HG03571 (cell line): ENCODE measurements at regions not wholly inside any gene's neighbourhood (a gene's known extent, or its start where the extent isn't known, plus 50 kb on each side); places are given as distances from the start of the nearest gene placed in this dataset.
"Not testable (repeated sequence)": the region's sequence is repeated elsewhere in the genome, so short reads cannot be mapped to it uniquely, and the experiment has no call there.

ENCODE experiments used
- ATAC-seq: cut with Tn5 transposase; IDR thresholded peaks from one replicate; pipeline ENCODE4 v1.9.1; 2021; ENCODE audit not compliant: unreplicated experiment

DNA sequence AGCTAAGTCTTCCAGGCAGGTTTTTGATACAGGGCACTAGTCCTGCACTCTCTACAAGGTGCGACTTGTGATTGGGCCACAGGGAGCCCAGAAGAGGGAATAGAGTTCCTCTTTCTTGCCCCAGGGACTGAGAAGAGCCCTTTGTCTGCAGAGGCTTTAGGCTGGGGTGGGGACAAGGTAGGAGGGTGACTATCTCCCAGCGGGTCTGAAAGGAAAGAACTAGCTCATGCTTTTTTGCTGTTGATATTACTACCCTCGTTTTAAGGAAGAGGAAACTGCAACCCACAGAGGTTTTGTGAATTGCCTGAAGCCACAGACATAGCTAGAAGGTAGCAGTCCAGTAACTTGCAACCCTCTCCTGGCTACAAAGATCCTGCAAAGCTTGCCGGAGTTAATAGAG lies 615.2 kb downstream of the MATN1 start:
- no peak for ATAC-seq

DNA sequence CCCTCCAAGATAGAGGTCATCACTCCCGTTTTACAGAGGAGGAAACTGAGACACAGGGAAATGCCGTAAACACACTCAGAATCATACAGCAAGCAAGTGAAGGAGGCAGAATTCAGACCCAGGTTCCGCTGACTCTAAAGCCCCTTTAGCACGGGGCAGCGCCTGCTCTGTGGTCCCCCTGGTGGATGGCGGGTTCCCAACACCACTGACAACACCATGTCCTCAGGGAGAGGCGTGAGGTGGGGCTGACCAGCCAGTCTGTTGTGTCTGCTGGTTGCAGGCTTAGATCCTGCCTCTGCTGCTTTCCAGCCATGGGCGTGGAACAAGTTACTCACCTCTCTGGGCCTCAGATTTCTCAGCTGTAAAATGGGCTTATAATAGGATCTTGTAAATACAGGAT lies 617.3 kb downstream of the MATN1 start:
- ATAC-seq, result no peak

DNA sequence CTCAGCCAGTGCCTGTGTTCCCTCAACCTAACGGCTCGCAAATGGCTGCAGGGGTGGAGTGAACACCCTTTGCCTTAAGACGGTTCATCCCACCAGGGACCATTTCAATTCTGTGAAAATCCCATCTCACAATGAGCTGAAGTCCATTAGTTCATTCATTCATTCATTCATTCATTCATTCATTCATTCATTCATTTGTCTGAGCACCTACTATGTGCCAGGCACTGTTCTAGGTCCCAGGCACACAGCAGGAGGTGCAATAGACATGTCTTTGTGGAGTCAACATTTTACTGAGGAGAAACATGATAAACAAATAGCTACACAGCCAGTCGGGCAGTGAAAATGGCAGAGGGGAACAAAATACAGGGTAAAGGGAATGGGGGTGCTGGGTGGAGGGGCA lies 618.8 kb downstream of the MATN1 start:
- no peak for ATAC-seq

DNA sequence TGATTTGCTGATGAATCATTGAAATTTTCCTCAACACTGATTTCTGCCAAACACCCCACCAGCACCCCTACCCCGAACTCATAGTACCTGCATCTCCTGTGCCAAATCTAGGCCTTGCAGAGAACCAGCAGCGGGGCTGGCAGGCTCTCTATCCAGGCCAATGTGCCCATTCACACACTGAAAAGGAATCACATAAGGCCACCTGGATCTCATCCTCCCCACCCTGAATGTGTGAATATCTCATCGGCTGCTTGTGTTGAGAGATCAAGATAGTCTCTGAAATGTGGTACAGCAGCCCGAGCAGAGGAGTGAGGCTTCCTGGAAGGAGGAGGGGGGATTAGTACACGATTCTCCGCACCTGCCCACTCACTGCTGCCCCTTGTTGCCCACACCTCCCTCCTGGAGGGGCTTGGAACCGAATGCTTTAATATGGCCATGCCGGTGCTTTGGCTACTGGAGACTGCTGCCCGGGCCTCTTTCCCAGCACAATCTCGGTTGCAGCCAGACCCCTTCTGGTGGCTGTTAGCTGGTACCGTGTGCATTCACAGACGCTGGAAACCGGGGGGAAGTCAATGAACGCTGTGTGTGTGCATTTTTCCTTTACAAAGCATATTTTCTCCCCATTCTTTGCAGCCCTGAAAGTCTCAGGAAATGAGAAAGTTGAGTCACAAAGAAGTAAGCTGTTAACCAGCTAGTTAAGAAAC lies 619.5 kb downstream of the MATN1 start:
- ATAC-seq, result no peak

GRCh38 chr1:30102605-30103004 lies 620.8 kb downstream of the MATN1 start:
- ATAC-seq, result no peak

GRCh38 chr1:30101487-30102227 lies 621.7 kb downstream of the MATN1 start:
- ATAC-seq, result no peak

DNA sequence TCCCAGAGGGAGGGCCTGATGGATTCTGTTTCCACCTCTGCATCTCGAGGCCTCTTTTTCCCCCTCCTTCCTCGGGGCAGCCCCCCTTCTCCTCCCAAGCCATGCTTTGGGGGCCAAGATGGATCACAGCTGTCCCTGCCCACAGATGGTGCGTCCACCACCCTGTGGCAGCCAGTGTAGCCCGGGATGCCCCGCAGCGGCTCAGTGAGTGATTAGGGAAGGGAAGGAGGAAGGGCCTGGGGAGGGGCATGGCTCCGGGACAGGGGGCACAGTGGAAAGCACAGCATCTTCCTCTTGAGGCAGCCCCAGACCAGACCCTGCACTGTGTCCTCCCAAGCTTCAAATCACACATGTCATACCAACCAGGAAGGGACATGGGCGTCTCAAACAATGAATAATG lies 622.4 kb downstream of the MATN1 start:
- ATAC-seq, result no peak

DNA sequence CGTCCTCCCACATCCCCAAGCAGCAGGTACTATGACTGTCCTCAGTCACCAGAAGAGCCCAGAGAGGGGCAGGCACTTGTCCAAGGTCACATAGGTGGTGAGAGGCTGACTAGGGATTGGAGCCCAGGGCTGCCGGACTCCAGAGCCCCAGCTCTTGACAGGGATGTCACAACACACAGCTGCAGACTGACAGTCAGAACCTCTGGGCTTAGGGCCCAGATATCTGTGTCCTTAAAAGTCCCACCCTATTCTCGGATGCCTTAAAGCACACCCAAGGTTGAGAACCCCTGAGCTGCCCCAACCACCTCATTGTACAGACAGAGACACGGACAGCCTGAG lies 622.9 kb downstream of the MATN1 start:
- ATAC-seq, result no peak

- ATAC-seq, result no peak
These were observed 623.5 kb downstream of the MATN1 start for GRCh38 chr1:30099587-30100523.

- not testable (repeated sequence) for ATAC-seq
These were observed 625.5 kb downstream of the MATN1 start for GRCh38 chr1:30097851-30098250.

GRCh38 chr1:30095451-30096025 lies 627.8 kb downstream of the MATN1 start:
- no peak for ATAC-seq

DNA sequence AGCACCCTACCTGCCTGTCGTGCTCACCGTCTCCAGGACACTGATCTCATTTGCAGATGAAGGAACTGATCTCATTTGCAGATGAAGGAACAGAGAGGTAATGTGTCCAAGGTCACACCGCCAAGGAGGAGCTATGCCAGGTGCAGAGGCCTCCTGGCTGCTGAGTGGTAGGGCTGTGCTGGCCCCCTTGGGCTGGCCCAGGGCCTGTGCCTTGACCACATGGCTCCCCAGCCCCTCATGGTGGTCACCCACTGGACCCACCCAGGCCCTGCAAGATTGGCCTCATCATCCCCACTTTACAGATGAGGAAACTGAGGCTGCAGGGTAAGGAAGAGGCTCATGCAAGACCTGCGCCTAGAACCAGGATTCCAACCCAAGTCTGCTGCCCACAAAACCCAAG lies 628.3 kb downstream of the MATN1 start:
- ATAC-seq, result no peak

DNA sequence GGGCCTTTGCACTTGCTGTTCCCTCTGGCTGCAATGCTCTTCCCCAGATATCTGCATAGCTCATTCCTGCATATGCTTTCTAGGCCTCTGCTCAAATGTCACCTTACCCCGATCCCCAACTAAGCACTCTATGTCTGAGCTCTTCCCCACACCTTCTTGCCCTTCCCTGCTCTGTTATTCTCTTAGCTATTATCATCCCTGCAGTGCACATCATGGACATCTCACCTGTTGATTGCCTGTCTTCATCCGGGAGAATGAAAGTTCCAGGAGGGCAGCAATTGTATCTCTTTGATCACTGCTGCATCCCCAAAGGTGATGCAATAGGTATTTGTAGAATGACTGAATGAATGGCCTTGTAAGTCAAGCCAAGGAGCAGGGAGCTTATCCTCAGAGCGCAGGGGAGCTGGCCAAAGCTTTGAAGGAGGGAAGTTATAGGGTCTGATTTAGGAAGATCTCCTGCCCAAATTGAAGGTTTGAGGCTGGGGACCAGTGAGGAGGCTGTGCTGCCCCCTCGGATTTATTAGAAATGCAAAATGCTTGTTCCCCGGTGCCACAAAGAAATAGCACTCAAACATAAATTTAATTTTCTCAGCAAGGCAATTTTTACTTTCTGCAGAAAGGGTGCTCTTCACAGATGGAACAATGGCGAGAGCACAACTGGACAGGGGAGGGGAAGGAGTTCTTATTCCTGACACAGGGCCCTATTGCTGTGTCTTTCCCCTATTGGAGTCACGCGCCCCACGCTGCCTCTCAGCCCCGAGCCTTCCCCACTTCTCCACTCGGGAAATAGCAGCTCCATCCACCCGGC lies 631.1 kb downstream of the MATN1 start:
- no peak for ATAC-seq

- ATAC-seq, result no peak
These were observed 633.1 kb downstream of the MATN1 start for GRCh38 chr1:30090162-30090820.

DNA sequence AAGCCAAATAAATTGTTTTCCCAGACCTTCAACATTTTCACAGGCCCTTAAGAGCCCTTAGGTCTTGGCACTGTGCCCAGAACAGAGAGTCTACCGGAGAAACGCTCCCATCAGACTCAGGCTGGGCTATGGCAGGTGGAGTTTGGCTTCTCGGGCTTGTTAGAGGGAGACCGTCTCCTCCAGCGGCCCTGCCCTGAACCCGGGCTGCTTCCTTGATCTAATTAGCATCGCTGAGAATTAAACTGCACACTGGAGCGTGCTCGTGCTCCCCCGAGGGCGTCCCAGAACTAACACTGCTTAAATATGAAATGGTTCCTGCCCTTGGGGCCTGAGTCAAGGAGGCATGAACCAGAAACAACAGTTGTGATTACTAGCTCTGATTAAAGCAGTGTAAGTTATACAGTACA lies 634.4 kb downstream of the MATN1 start:
- no peak for ATAC-seq

GRCh38 chr1:30088594-30088993 lies 634.8 kb downstream of the MATN1 start:
- no peak for ATAC-seq

DNA sequence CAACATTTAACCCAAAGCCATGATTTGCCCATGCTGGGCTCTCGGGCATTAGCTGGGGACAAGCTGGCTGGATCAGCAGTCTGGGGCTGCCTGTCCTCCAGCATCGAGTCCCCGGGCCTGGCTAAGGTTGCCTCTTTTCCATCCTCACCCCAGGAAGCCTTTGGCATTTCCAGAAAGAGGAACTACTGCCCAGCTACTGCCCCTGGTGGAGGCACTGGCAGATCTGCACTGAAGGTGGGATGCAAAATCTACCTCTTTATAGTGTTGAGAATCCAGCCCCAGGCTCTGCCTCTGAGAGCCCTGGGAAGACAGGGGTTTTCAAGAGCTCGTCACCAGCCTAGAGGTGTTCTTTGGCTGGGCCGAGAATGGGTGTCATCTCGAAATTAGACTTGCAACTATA lies 635.9 kb downstream of the MATN1 start:
- ATAC-seq, result no peak

GRCh38 chr1:30085811-30086770 lies 637.3 kb downstream of the MATN1 start:
- ATAC-seq, result no peak
